ENCODE measurements at regions not wholly inside any gene's neighbourhood (a gene's known extent, or its start where the extent isn't known, plus 50 kb on each side); places are given as distances from the start of the nearest gene placed in this dataset.

DNA sequence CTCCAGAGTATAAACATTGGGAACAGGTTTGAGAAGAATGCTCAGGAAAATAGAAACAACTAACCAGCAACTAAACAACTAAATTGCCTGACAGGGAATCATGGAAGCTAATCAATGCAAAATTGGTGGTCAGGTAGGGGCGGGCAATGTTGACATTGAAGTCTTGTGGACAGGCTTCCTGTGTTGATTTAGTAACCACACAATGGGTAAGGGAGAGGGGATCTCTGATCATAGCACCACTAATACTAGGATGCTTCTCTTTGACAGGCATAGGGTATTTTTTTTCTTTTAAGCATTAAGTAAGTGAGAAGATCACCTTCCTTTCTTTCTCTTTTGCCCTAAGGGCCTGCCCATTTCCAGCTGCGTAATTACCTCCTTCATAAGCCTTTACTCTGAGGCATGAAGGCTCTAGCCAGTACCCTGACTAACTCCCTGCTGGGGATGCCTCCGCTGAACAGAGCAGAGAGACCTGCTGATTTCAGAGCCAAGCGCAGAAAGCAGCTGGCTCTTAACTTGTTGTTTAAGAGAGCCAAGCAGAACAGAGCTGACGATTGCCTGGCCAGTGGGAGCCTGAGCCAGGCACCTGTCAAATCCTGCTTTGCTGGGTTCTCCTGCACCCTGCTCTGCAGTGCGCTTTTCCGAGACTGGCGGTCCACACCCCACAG is 118.7 kb downstream of the BMP2 start:
- no peak for DNase-seq

DNA sequence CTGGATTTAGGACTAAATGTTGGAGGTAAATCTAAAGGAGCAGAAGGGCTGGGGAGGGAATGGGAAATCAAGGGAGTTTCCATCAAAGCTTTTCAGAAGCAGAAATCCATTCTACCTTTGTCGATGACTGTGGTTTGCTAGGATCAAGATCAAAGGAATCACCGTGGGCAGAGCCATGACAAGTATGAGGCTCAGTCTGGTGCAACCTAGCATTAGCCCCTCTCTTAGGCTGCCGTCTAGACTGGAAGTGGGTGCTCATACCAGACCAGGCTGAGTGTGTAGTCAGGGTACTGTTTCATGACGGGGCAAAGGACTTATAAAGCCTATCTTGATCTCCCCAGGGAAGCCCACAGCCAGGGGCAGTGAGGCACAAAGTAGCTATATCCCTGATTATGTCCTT is 120.5 kb downstream of the BMP2 start:
- no peak for DNase-seq

DNA sequence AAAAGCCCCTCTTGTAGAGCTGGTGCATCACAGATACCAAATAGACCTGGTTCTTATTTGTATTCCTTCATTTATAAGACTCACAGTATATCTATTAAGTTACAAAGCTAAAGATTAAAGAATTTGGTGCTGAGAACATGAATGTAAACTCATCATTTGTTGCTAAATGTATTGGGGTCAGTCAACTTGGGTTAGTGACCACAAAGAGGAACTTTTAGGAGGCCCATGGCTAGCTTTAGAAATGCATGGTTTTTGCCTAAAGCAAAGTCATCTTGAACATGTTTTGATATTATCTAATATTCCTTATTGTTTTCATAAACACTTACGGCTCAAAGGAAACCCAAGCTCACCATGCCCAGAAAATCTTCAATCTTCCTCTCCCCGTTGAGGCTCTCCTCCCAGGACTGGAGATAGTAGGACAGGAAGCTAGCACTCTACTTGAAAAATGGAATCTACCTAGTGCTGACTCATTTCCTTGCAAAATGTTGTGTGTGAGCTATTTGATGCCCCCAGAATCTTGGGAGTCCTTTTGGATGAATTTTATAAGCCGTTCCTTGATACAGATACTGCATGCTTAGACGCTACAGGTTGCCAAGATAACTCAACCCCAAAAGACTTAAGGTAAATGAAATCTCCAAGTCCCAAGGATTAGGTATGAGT is 121.4 kb downstream of the BMP2 start:
- no peak for DNase-seq

DNA sequence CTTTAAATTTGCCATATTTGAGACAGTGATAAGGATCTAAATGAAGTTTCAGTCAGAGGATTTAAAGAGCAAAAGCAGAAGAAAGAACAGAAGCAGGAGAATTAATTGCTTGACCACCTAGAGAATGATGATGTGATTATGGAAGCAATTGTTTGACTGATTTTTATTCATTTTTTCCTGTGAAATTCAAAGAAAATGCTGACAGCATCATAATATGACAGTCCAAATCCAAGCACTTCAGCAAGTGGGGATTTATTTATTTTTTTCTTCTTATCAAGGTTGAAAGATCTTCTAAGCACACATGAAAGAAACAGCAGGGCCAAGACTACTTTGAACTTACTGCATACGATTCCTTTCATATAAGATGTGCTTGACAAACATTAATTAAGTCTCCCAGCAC is 125.2 kb downstream of the BMP2 start:
- DNase-seq, result no peak

DNA sequence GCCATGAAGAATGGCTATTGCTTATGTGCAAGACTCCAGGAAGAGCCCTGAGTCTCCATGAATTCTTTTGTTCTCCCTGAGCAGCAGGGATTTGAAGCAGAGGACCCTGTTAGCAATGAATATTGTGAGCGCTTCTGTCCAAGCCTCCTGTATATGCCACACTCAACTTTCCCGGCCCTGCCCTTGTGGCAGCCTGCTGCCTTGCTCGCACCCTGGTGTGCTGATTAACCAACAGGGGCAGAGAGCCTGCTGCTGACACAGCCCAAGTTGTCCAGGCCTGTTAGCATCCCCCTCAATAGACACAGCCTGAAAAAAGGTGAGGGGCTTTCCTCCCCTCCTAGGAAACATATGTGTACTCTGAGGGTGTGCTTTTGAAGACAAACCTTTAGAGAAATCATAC is 131.4 kb downstream of the BMP2 start:
- DNase-seq, result no peak

DNA sequence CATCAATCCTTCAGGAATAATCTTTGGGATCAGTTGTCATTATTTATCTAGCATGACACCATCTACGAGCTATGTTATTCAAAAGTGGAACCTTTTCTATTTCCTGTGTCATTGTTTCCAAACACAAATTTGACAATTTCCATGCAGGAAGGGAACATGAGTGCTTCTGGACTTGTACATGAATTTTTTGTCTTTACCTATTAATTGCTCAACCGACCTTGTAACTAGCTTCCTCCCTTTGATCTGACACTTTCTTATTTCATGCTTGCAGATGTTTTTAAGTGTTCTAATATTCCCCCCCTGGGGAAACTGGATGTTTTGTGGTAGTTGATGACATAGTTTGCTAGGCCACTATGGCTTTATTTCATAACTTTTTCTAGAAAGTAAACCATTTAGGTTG is 139.4 kb downstream of the BMP2 start:
- no peak for DNase-seq

DNA sequence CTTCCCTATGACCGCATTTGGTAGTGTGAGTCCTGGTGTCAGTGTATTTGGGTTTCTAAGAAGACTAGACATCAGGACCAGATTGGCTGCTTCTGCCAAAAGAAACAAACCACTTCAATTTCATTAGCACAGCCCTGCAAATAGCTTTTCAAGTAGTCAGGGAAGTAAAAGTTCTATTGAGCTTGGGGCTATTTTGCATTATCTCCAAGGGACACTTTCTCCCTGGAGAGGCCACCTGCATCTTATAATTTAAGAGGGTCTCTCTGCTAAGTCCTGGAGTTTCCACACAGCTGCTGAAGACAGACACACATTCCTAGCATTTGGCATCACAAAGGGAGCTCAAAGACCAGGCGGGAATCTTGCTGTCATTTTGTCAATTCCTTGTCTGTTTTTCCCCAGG is 141.2 kb downstream of the BMP2 start:
- no peak for DNase-seq

DNA sequence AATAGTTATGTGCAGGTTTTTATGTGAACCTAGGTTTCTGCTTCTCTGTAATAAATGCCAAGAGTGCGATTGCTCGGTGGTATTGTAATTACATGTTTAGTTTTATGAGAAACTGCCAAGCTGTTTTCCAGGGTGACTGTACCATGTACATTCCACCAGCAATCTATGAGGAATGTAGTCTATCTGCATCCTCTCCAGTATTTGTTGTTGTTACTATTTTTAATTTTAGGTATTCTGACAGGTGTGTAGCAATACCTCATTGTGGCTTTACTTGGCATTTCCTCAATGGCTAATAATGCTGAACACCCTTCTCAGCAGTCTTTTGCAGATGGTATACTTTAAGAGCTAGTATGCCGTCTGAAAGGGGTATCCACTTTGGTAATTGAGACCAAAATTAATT is 142.1 kb downstream of the BMP2 start:
- no peak for DNase-seq

DNA sequence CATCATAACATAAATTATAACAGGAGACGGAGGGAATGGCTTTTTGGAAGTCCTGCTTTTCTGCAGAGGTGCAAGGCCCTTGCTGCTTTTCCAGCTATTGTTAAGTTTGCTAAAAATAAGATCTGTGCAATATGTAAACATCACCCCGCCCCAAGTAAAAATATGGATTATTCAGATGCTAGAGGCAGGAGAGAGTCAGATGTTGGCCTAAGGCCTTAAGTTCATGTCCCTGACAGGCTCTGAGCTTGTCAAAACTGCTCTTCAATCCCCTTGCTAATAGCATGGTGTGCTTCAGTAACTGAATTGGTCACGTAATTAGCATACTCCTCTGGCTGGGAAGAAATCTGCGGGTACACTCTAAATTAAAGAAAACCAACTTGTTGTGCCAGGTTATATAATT is 147.5 kb downstream of the BMP2 start:
- no peak for DNase-seq

DNA sequence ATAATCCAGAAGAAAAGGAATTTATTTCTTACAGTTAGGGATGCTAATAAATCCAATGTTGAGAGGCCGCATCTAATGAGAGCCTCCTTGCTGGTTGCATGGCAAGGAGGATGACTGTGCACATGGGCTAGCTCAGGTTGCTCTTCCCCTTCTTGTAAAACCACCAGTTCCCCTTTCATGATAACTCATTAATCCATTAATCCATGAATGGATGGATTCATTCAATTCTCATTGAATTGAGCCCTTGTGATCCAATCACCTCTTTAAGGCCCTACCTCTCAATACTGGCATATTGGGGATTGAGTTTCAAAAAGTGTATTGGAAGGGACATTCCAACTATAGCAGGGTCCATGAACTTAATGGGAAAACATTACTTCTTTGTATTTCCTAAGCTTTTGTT is 149.5 kb downstream of the BMP2 start:
- no peak for DNase-seq

DNA sequence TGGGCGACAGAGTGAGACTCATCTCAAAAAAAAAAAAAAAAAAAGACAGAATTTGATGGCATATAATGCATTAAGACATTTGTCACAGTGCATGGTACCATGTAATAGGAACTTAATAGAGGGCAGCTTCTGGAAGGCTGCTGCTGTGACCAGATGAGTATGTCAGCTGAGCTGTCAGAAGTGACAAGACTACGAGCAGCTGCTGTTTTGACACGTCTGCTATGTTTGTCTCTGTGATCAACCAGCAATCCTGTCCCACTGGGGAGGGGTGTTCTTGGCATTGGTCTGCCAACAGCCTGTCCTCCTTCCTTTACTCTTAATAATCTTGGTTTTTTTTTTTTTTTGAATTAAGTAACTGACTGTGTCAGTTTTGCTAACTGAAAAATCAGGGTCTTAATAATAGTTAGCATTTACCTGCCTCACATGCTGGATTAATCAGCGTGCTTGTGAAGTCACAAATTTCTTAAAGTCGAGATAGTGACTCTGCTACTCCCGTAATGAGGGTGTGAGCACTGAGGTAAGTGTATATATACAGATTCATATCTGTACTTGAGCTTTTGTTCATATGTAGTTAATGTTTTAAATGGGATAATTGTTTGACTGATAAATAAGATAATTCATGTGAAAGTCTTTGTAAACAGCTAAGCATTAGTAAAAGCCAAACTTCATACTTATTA is 152.4 kb downstream of the BMP2 start:
- DNase-seq, result no peak

DNA sequence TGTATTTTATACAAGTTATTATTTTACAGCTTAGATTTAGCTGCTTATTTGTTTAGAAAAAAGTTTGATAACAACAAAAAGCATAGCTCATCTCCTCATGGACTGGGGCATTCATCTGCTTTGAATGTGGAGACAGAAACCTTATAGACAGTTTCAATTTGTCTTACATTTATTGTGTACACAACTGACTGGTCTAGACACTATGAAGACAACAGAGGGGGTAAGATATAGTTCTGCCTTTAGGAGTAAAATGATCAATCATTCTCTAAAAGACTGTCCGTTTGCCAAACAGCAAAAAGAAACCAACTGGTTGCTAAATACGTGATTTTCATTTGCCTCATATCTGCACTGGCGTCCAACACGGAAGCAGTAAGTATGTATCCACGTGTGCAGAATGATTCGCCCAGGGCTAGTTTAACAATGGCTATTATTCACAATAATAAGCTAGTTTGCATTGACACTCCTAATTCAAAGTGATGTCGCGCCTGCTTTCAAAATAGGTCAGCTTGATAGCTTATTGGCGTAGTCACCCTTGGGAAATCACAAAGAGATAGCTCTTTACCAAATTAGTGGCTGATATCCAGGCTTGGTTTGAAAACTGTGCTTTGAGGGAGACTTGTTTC is 153.6 kb downstream of the BMP2 start:
- DNase-seq, result no peak

DNA sequence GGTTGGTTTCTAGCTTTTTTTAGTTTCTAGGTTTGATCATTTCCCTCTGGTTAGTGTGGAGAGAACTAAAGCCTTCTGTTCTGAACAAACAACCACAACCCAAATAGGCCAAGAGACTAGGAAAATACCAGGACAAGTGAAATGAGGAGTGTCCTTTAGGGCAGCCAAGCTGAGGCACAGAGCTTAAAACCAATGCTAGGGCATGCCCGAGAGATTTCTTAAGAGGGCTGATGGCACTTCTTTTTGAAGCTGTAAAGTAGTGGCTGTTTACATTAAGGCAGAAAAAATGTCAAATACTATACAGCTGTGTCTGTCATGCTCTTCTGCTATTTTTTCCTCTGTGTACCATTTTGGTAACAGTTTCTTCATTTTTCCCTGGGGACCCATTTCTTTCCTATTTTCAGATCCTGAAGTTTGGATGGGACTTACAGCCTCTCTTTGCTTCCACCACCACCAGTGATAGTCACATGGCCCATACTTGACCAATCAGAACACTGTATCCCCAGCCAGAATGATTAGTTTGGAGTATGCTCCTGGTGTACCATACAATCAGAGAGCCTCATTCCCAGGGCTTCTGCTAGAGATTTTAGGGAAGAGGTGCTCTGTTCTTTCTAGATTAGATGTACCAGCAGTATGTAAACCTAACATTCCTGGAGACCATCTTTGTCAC is 154.4 kb downstream of the BMP2 start:
- no peak for DNase-seq

DNA sequence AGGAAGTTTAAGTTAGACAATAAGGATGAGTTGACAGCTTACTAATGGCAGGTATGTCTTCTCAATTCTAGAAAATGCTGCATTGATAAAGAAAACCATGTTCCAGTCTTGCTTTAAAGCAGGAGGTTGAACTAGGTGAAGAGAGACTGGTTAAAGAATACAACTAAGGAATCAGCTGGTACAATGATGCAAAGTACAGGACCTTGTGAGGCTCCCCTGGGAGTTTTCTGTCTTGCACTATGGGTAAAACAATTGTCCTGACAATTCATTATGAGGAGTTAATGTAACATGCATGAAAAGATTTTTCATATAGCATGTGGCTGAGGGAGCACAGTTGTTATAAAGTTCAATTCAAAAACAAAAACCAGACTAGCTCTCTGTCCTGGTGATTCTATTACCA is 157.2 kb downstream of the BMP2 start:
- DNase-seq, result no peak

DNA sequence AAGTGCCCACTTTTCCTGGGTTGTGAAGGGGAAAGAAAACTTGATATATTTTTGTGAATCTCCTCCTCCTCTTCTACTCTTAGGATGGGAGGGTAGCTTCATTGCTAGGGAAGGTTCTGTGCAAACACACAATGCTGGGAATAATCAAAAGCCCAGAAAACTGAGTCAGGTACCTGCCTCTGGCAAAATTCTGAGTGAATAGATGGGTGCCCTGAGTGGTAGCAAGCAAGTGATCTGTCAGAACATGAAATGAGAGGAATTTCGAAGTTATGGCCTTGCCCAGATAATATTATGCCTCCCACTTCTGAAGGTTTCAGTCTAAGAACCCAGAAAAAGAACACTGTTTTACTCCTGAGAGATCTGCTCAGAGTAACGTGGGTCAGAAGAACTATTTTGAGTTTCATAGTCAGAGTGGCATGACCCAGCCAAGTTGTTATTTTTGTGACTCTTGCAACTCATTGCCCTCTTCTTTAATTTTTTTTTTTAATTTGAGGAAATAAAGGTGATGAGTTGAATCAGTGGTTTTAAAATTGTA is 158.3 kb downstream of the BMP2 start:
- no peak for DNase-seq

DNA sequence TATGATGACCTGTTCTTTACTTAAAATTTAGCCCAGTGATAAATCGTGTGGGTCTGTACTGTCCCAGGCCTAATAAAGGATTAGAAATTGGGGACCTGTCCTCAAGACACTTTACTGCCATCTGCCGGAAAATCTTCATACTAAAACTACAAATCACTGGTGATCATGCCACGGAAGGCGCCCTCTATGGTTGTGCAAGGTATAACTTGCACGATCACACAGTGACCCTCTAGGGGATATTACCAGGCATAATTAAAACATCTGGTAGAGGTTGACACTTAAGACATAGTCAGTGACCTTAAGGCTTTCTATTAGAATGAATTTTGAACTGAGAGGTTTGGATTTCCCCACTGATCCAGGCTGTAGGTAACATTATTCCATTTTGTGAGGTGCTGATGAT is 172.6 kb downstream of the BMP2 start:
- DNase-seq, result no peak

DNA sequence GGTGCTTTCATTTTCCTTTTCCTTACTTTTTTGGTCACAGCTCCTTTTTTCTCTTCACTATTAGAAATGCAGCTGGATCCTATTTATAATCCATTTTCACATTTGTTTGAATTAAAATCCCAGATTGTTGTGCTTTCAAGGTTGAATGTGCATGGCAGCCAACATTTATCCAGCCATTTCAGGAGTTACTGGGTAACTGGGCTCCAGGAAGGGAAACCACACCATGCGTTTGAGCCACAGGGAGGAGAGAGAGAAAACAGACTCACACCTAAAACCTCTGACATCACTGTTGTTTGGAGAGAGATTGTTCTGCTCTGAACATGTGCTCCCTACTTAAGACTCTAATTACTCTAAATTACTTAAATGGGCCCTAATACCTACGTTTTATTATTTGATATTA is 173.4 kb downstream of the BMP2 start:
- DNase-seq, result no peak

DNA sequence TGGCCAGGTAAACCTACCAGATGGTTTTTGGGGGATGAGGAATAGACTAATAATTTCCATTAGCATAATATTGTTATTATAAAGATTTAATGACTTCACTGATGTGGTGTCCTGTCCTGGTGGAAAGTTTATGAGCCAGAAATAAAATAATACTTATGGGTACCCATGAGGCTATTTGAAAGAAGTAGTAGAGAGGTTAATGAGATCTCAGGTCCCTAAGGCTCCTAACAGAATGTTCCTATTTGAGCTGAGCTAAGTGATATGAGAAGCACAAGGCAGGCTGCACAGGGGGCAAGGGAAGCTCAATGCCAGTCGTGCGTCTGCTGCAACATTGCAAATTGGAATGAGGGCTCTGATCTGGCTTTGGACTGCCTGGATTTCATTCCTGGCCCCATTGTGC is 174.1 kb downstream of the BMP2 start:
- DNase-seq, result no peak

DNA sequence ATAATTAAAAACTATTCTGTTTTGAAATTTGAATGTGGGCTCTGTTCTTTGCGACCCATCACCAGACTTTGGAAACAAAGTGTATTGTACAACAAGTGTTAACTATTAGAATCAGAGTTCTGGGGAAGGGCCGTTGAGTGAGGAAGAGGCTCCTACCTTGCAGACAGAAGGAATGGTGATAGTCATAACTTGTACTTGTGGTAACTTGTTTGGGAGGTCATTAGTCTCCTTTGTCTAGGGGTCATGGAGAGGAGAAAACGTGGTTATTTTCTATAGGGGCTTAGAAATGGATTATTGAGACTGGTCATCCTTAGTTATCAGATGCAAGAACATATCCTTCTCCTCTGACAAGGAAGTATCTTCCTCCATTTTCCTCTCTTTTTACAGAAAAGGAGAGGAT is 174.8 kb downstream of the BMP2 start:
- DNase-seq, result no peak

DNA sequence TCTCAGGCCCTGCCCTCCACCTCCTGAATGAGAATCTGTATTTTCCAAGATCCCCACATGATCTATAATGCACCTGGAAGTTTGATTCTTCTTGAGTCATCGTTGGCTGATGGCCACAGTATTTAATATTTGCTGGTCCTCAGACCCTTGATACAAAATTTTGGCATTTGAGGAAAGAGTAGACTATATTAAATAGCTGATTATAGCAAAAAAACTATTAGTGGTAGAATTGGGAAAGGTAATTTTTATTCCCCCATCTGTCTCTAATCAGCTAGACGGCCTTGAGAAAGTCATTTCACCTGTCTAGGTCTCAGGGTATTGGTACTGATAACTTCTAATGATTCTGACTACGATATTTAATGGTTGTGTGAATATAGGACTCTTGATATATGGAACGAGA is 176.8 kb downstream of the BMP2 start:
- no peak for DNase-seq

DNA sequence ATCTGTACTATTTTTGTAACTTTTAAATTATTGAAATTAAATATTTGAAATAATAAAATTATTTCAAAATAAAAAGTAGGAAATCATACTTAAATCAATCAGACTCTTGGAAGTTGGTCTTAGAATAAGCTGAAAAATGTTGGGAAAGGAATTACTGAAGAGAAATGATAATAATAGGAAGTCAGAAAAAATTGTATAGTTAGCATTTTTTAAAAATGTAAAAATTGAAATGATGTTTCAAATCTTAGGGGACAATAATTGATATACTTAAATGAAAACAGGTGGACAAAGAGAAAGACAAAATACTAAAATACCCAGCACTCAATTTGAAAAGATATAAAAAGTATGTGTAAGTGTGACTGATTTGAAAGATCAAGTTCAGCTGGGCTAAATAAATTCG is 186.1 kb downstream of the BMP2 start:
- no peak for DNase-seq

DNA sequence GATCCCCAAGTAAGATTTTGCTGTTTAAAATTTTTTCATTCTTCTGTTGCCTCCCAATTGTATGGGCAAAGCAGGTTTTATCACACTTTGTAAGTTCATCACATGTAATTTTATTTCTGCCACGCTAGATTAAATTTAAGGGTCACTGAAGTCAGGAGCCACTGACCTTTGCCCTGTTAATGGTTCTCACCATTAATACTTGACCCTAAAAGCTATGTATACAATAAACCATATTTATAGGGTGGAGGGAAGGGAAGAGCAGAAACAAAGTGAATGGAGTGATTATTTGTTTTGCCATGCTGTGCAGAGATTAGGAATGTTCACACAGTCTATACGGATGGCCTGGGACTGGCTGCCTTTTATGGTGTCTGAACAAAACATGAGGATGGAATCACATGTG is 186.7 kb downstream of the BMP2 start:
- no peak for DNase-seq

DNA sequence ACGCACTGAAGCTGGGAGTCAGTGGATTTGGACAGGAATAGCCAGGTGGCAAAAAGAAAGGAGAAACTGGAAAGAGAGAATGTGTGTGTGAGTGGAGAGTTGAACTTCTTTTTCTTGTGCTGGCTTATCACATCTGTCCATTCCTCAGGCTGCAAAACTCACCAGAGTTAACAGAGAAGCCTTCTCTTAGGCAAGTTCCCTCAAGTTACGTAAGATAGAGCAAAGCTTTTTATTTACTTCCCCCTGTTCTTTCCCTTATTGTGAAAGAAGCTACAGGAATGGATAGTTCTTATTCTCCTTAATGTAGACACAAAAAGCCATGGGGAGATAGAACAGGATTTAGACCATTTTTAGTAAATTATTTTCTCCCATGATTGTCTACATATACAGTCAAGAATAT is 188.6 kb downstream of the BMP2 start:
- DNase-seq, result no peak

All from CD4-positive, alpha-beta T cell treated with Interleukin-4 for 1 hour (primary cell).